DMS153 treated with DMSO at 0.1 percent for 48 hours (cell line): ENCODE measurements at regions not wholly inside any gene's neighbourhood (a gene's known extent, or its start where the extent isn't known, plus 50 kb on each side); places are given as distances from the start of the nearest gene placed in this dataset.
"Not testable (repeated sequence)": the region's sequence is repeated elsewhere in the genome, so short reads cannot be mapped to it uniquely, and the experiment has no call there.

Source experiments
- DNase-seq: peaks from one replicate; lab custom pipeline; 2025; ENCODE audit not compliant: unreplicated experiment; lab: John Stamatoyannopoulos, UW

GRCh38 chr13:89982407-89983095 lies 1364.9 kb upstream of the MIR17HG start:
- DNase-seq: no peak

GRCh38 chr13:89988206-89988605 lies 1359.3 kb upstream of the MIR17HG start:
- DNase-seq: no peak

- DNase-seq: no peak
These were observed 1343.9 kb upstream of the MIR17HG start for GRCh38 chr13:90003566-90003965.

- no peak for DNase-seq
These were observed 1338.8 kb upstream of the MIR17HG start for GRCh38 chr13:90008707-90009149.

- DNase-seq: no peak
These were observed 1333.4 kb upstream of the MIR17HG start for GRCh38 chr13:90014038-90014437.

- no peak for DNase-seq
These were observed 1331.7 kb upstream of the MIR17HG start for GRCh38 chr13:90015565-90016507.

- DNase-seq: no peak
These were observed 1330.8 kb upstream of the MIR17HG start for GRCh38 chr13:90016688-90017087.

GRCh38 chr13:90020536-90021070 lies 1326.9 kb upstream of the MIR17HG start:
- DNase-seq: no peak

GRCh38 chr13:90027409-90027808 lies 1320.1 kb upstream of the MIR17HG start:
- no peak for DNase-seq

- no peak for DNase-seq
These were observed 1315.2 kb upstream of the MIR17HG start for GRCh38 chr13:90032313-90032712.

GRCh38 chr13:90032841-90033493 lies 1314.5 kb upstream of the MIR17HG start:
- no peak for DNase-seq

GRCh38 chr13:90039516-90039915 lies 1308.0 kb upstream of the MIR17HG start:
- no peak for DNase-seq

GRCh38 chr13:90047600-90047999 lies 1299.9 kb upstream of the MIR17HG start:
- DNase-seq: no peak

- DNase-seq: no peak
These were observed 1297.4 kb upstream of the MIR17HG start for GRCh38 chr13:90049989-90050671.

GRCh38 chr13:90055121-90055520 lies 1292.4 kb upstream of the MIR17HG start:
- no peak for DNase-seq

GRCh38 chr13:90055760-90056159 lies 1291.7 kb upstream of the MIR17HG start:
- no peak for DNase-seq

GRCh38 chr13:90064226-90064625 lies 1283.3 kb upstream of the MIR17HG start:
- DNase-seq: not testable (repeated sequence)

GRCh38 chr13:90068658-90069057 lies 1278.8 kb upstream of the MIR17HG start:
- no peak for DNase-seq

GRCh38 chr13:90070362-90070761 lies 1277.1 kb upstream of the MIR17HG start:
- no peak for DNase-seq

- DNase-seq: no peak
These were observed 1276.5 kb upstream of the MIR17HG start for GRCh38 chr13:90070837-90071525.
